Neural progenitor cell (in vitro differentiated cells): ENCODE measurements at regions not wholly inside any gene's neighbourhood (a gene's known extent, or its start where the extent isn't known, plus 50 kb on each side); places are given as distances from the start of the nearest gene placed in this dataset.

Experiments used
- CTCF ChIP-seq: fragments of 200-600 bp; sonication (generic); IDR thresholded peaks from 2 replicates; pipeline ENCODE4 v1.5.1; 2017; ENCODE audit warnings: antibody characterized with exemption, mild to moderate bottlenecking
- EZH2phosphoT487 ChIP-seq: fragments of 200-600 bp; sonication (generic); IDR thresholded peaks from 2 replicates; pipeline ENCODE4 v1.6.1; 2017; ENCODE audit warnings: antibody characterized with exemption

DNA sequence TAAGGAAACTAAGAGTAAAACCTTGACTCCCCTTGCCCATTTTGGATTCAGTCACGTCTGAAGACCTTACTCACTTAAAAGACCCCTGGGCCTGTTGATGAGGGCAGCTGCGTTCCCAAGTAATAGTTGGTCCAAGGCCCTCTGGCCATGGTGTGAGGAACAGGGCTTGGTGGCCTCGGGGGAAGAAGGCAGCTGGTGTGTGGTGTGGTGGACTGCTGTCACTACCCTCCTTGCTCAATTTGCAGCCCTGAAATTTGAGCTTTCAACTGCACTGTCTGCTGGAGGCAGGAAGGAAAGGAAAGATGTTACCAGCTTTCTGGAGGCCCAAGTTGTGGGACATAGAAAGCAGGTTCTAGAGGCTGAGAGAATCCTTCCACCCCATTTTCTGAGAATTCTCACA lies 128.2 kb downstream of the SLC38A6 start:
- TF ChIP-seq CTCF: no peak
- no peak for TF ChIP-seq EZH2phosphoT487
